Uterus (tissue), 2 donors: ENCODE measurements at regions not wholly inside any gene's neighbourhood (a gene's known extent, or its start where the extent isn't known, plus 50 kb on each side); places are given as distances from the start of the nearest gene placed in this dataset.

Experiments used
- POLR2A ChIP-seq, 2 donors: fragments of 450-650 bp; IDR thresholded peaks; one replicate each; pipeline ENCODE4 v1.6.1; 2016; ENCODE audit warnings: antibody characterized with exemption in 2 of 2, mild to moderate bottlenecking in 1 of 2, moderate library complexity in 1 of 2
- TF ChIP-seq, protein P1 (sequence below), 4 experiments: fragments of 200-600 bp in 2 of 4; fragments of 450-650 bp in 2 of 4; sonication (generic) in 2 of 4; IDR thresholded peaks; one replicate each; pipeline ENCODE4 v1.5.1; 2016 to 2019; ENCODE audit warnings: antibody characterized with exemption in 4 of 4, mild to moderate bottlenecking in 2 of 4, moderate library complexity in 1 of 4

GRCh38 chr5:96187309-96188027 lies 225.8 kb upstream of the ELL2 start:
- TF ChIP-seq, protein P1, sequence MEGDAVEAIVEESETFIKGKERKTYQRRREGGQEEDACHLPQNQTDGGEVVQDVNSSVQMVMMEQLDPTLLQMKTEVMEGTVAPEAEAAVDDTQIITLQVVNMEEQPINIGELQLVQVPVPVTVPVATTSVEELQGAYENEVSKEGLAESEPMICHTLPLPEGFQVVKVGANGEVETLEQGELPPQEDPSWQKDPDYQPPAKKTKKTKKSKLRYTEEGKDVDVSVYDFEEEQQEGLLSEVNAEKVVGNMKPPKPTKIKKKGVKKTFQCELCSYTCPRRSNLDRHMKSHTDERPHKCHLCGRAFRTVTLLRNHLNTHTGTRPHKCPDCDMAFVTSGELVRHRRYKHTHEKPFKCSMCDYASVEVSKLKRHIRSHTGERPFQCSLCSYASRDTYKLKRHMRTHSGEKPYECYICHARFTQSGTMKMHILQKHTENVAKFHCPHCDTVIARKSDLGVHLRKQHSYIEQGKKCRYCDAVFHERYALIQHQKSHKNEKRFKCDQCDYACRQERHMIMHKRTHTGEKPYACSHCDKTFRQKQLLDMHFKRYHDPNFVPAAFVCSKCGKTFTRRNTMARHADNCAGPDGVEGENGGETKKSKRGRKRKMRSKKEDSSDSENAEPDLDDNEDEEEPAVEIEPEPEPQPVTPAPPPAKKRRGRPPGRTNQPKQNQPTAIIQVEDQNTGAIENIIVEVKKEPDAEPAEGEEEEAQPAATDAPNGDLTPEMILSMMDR (IDR thresholded peaks at IDR 0.05) = no peak
- no peak for TF ChIP-seq POLR2A (IDR thresholded peaks at IDR 0.05)
